ENCODE measurements at regions not wholly inside any gene's neighbourhood (a gene's known extent, or its start where the extent isn't known, plus 50 kb on each side); places are given as distances from the start of the nearest gene placed in this dataset.

- peak; percentile 35; the same call in 1 of the 2 replicates for TF ChIP-seq ZBTB21 (CRISPR knock-in tag; IDR thresholded peaks at IDR 0.05)
- no peak for TF ChIP-seq ZNF318 (CRISPR knock-in tag; IDR thresholded peaks at IDR 0.05)
- 0 out of 2 replicates have a peak, but pooled peaks have one; percentile 41 for TF ChIP-seq YEATS2 (CRISPR knock-in tag; IDR thresholded peaks at IDR 0.05; ENCODE audit: borderline replicate concordance)
- TF ChIP-seq, protein P1, sequence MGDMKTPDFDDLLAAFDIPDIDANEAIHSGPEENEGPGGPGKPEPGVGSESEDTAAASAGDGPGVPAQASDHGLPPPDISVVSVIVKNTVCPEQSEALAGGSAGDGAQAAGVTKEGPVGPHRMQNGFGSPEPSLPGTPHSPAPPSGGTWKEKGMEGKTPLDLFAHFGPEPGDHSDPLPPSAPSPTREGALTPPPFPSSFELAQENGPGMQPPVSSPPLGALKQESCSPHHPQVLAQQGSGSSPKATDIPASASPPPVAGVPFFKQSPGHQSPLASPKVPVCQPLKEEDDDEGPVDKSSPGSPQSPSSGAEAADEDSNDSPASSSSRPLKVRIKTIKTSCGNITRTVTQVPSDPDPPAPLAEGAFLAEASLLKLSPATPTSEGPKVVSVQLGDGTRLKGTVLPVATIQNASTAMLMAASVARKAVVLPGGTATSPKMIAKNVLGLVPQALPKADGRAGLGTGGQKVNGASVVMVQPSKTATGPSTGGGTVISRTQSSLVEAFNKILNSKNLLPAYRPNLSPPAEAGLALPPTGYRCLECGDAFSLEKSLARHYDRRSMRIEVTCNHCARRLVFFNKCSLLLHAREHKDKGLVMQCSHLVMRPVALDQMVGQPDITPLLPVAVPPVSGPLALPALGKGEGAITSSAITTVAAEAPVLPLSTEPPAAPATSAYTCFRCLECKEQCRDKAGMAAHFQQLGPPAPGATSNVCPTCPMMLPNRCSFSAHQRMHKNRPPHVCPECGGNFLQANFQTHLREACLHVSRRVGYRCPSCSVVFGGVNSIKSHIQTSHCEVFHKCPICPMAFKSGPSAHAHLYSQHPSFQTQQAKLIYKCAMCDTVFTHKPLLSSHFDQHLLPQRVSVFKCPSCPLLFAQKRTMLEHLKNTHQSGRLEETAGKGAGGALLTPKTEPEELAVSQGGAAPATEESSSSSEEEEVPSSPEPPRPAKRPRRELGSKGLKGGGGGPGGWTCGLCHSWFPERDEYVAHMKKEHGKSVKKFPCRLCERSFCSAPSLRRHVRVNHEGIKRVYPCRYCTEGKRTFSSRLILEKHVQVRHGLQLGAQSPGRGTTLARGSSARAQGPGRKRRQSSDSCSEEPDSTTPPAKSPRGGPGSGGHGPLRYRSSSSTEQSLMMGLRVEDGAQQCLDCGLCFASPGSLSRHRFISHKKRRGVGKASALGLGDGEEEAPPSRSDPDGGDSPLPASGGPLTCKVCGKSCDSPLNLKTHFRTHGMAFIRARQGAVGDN (CRISPR knock-in tag; IDR thresholded peaks at IDR 0.05), result no peak
- TF ChIP-seq HOXA9 (CRISPR knock-in tag; IDR thresholded peaks at IDR 0.05; ENCODE audit: borderline replicate concordance), result no peak
- TF ChIP-seq DMAP1 (CRISPR knock-in tag; IDR thresholded peaks at IDR 0.05), result no peak
- TF ChIP-seq SOX6 (IDR thresholded peaks at IDR 0.05), result no peak
- no peak for TF ChIP-seq SOX6 (CRISPR knock-in tag; IDR thresholded peaks at IDR 0.05)
- TF ChIP-seq NFYB (CRISPR knock-in tag; IDR thresholded peaks at IDR 0.05), result no peak
- TF ChIP-seq ONECUT2 (CRISPR knock-in tag; IDR thresholded peaks at IDR 0.05), result peak; percentile 77; the same call in 1 of the 2 replicates
- TF ChIP-seq ZNF326 (CRISPR knock-in tag; IDR thresholded peaks at IDR 0.05; ENCODE audit: borderline replicate concordance), result no peak
- TF ChIP-seq CEBPB (IDR thresholded peaks at IDR 0.05; ENCODE audit: borderline replicate concordance, low read depth, low read length), result peak; percentile 63; the same call in 1 of the 2 replicates
- peak; percentile 60 for TF ChIP-seq RARA (CRISPR knock-in tag; IDR thresholded peaks at IDR 0.05)
- no peak for TF ChIP-seq ZNF33A (CRISPR knock-in tag; IDR thresholded peaks at IDR 0.05; ENCODE audit: borderline replicate concordance)
- TF ChIP-seq ZNF282 (IDR thresholded peaks at IDR 0.05; ENCODE audit: partially characterized antibody), result no peak
- TF ChIP-seq FOXP1 (IDR thresholded peaks at IDR 0.05), result no peak
- peak; percentile 50 for TF ChIP-seq FOXP1 (CRISPR knock-in tag; IDR thresholded peaks at IDR 0.05)
- no peak for TF ChIP-seq FOXC1 (CRISPR knock-in tag; IDR thresholded peaks at IDR 0.05; ENCODE audit: borderline replicate concordance)
- TF ChIP-seq FOXA3 (CRISPR knock-in tag; IDR thresholded peaks at IDR 0.05), result peak; percentile 67
- no peak for TF ChIP-seq POLR2AphosphoS5 (IDR thresholded peaks at IDR 0.05; ENCODE audit: low read depth, low read length)
- TF ChIP-seq KAT8 (CRISPR knock-in tag; IDR thresholded peaks at IDR 0.05), result peak; percentile 31; the same call in 1 of the 2 replicates
- no peak for TF ChIP-seq HDAC1 (CRISPR knock-in tag; IDR thresholded peaks at IDR 0.05)
These were observed 253.0 kb downstream of the DAD1 start (continued) for GRCh38 chr14:22336031-22336430.

Data from HepG2 (cell line).